ENCODE measurements at regions not wholly inside any gene's neighbourhood (a gene's known extent, or its start where the extent isn't known, plus 50 kb on each side); places are given as distances from the start of the nearest gene placed in this dataset.

DNA sequence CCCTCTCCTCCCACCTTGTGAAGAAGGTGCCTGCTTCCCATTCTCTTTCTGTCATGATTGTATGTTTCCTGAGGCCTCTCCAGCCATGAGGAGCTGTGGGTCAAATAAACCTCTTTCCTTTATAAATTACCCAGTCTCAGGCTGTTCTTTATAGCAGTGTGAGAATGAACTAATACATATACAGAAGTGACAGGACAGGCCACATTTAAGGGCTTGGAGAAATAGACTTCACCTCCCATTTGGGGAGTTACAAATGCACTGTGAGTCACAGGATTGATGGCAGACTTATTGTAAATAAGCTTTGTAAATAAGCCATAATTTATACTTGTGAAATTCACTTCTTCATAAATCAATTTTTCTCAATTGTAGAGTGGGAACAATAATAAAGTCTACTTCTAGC lies 543.3 kb downstream of the LRRIQ3 start:
- Mint-ChIP-seq H3K27me3 (no peaks in the 10 kb centered on the region), H3K9me3 (peaks cover 0 to 3% (median 0%) of the 10 kb centered on the region in 11 donors), H3K4me1 (no peaks in the 10 kb centered on the region), H3K36me3 (no peaks in the 10 kb centered on the region), H3K27ac (no peak overlapping the region), H3K4me3 (no peak overlapping the region)
- ChIA-PET CTCF (no interaction called here), POLR2A (no interaction called here)
- DNase-seq (no peak), ATAC-seq (no peak)
- Histone ChIP-seq H3K27me3 (ENCODE audit: control insufficient read depth in 2 of 2, insufficient read depth in 2 of 2, low read length in 2 of 2) (no peaks in the 10 kb centered on the region), H3K27ac (ENCODE audit: low read depth, low read length) (no peak overlapping the region), H3K36me3 (ENCODE audit: control insufficient read depth in 2 of 3, insufficient read depth in 3 of 3, low read length in 3 of 3) (no peaks in the 10 kb centered on the region), H3K4me1 (ENCODE audit: control insufficient read depth in 2 of 2, insufficient read depth in 2 of 2, low read length in 2 of 2) (no peaks in the 10 kb centered on the region), H3K4me3 (ENCODE audit: low read length) (no peak overlapping the region), H3K9me3 (ENCODE audit: control insufficient read depth in 2 of 3, low read length in 3 of 3) (no peaks in the 10 kb centered on the region)
- intact Hi-C loops (cut with micrococcal nuclease), result no loop called here

DNA sequence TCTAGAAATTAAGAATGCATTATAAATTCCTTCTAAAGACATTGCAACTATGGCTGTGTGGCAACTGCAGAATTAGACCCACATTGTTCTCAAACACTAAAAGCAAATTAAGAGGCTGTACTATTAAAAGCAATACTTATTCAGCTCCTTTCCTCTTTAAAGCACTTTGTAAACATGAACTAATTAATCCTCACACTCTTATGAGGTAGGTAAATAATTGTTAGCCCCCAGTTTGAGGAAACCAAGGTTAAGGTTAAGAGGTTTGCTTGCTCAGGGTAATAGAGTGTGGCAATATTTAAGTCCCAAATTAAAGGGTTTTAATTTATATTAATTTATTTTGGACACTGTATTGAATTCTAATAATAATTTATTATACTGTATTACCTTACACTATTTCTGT lies 553.8 kb downstream of the LRRIQ3 start:
- Histone ChIP-seq H3K36me3 (ENCODE audit: control insufficient read depth in 2 of 3, insufficient read depth in 3 of 3, low read length in 3 of 3) (no peaks in the 10 kb centered on the region), H3K27ac (ENCODE audit: low read depth, low read length) (no peak overlapping the region), H3K27me3 (ENCODE audit: control insufficient read depth in 2 of 2, insufficient read depth in 2 of 2, low read length in 2 of 2) (no peaks in the 10 kb centered on the region), H3K4me1 (ENCODE audit: control insufficient read depth in 2 of 2, insufficient read depth in 2 of 2, low read length in 2 of 2) (no peaks in the 10 kb centered on the region), H3K9me3 (ENCODE audit: control insufficient read depth in 2 of 3, low read length in 3 of 3) (no peaks in the 10 kb centered on the region), H3K4me3 (ENCODE audit: low read length) (no peak overlapping the region)
- DNase-seq (no peak), ATAC-seq (no peak)
- Mint-ChIP-seq H3K4me1 (no peaks in the 10 kb centered on the region), H3K9me3 (peaks cover 0 to 10% (median 0%) of the 10 kb centered on the region in 11 donors), H3K36me3 (no peaks in the 10 kb centered on the region), H3K4me3 (no peak overlapping the region), H3K27ac (no peak overlapping the region), H3K27me3 (no peaks in the 10 kb centered on the region)
- ChIA-PET POLR2A (no interaction called here), CTCF (no interaction called here)
- intact Hi-C loops (cut with micrococcal nuclease), result no loop called here

DNA sequence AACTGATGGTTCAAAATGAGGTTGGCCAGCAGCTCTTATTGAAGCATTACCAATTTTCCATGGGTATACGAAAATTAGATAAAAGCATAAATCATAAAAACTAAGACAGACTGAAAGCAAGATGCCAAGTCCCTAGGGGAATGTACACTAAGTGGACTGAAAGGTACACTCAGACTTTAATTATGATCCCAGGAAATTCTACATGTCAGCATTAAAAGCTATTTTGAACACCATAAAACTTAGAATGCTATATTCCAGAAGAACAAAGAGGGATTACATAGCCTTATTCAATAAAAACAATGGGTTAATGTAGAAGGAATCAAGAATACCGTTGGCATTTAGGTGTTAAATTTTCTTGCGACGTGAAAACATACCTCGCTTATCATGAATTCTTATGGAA lies 558.5 kb downstream of the LRRIQ3 start:
- Histone ChIP-seq H3K27ac (ENCODE audit: low read depth, low read length) (no peak overlapping the region), H3K4me1 (ENCODE audit: control insufficient read depth in 2 of 2, insufficient read depth in 2 of 2, low read length in 2 of 2) (no peaks in the 10 kb centered on the region), H3K27me3 (ENCODE audit: control insufficient read depth in 2 of 2, insufficient read depth in 2 of 2, low read length in 2 of 2) (no peaks in the 10 kb centered on the region), H3K4me3 (ENCODE audit: low read length) (no peak overlapping the region), H3K9me3 (ENCODE audit: control insufficient read depth in 2 of 3, low read length in 3 of 3) (no peaks in the 10 kb centered on the region), H3K36me3 (ENCODE audit: control insufficient read depth in 2 of 3, insufficient read depth in 3 of 3, low read length in 3 of 3) (no peaks in the 10 kb centered on the region)
- Mint-ChIP-seq H3K27me3 (no peaks in the 10 kb centered on the region), H3K4me3 (no peak overlapping the region), H3K27ac (no peak overlapping the region), H3K9me3 (peaks cover 0 to 15% (median 0%) of the 10 kb centered on the region in 11 donors), H3K36me3 (no peaks in the 10 kb centered on the region), H3K4me1 (no peaks in the 10 kb centered on the region)
- CTCF ChIA-PET, result no interaction called here
- POLR2A ChIA-PET, result no interaction called here
- intact Hi-C loops (cut with micrococcal nuclease), result no loop called here
- DNase-seq, result no peak
- no peak for ATAC-seq

DNA sequence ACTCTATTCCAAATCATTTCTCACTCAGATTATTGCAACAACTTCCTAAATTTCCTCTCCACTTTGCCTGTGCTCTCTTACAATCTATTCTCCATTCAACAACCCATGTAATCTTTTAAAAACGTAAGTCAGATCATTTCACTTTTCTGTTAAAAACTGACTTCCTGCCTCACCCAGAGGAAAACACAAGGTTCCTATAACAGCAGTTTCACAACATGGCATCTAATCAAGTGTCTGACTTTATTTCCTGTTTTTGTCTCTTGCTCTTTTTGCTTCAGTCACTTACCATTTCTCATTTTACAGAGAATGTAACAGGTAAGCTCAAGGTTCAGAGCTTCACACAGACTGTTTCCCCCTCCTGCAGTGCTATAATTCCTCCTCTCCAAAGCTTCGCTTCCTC lies 560.7 kb downstream of the LRRIQ3 start:
- Histone ChIP-seq H3K4me1 (ENCODE audit: control insufficient read depth in 2 of 2, insufficient read depth in 2 of 2, low read length in 2 of 2) (no peaks in the 10 kb centered on the region), H3K27me3 (ENCODE audit: control insufficient read depth in 2 of 2, insufficient read depth in 2 of 2, low read length in 2 of 2) (no peaks in the 10 kb centered on the region), H3K4me3 (ENCODE audit: low read length) (no peak overlapping the region), H3K27ac (ENCODE audit: low read depth, low read length) (no peak overlapping the region), H3K36me3 (ENCODE audit: control insufficient read depth in 2 of 3, insufficient read depth in 3 of 3, low read length in 3 of 3) (no peaks in the 10 kb centered on the region), H3K9me3 (ENCODE audit: control insufficient read depth in 2 of 3, low read length in 3 of 3) (no peaks in the 10 kb centered on the region)
- intact Hi-C loops (cut with micrococcal nuclease), result no loop called here
- Mint-ChIP-seq H3K27me3 (no peaks in the 10 kb centered on the region), H3K36me3 (no peaks in the 10 kb centered on the region), H3K4me3 (no peak overlapping the region), H3K4me1 (no peaks in the 10 kb centered on the region), H3K9me3 (peaks cover 0 to 32% (median 0%) of the 10 kb centered on the region in 11 donors), H3K27ac (no peak overlapping the region)
- POLR2A ChIA-PET, result no interaction called here
- ATAC-seq, result no peak
- DNase-seq, result no peak
- CTCF ChIA-PET, result no interaction called here

DNA sequence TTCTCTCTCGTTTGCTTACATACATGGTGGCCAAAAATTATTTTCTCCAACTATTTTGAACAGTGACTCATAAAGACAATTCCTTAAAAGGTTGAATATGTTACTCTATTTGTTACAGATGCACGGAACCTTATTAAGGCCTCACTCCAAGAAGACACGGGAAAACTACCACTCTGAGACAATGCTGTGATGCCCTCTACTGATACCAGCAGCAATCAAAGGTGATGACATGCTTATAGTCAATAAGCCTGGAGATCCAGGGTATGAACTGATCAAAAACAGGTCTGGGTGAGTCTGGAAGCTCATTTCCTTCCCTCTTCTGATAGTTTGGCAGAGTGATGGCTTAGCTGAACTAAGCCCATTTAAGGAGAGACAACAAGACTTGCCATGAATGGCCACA lies 563.0 kb downstream of the LRRIQ3 start:
- ChIA-PET POLR2A (no interaction called here), CTCF (no interaction called here)
- no peak overlapping the region for H3K27ac Mint-ChIP-seq

DNA sequence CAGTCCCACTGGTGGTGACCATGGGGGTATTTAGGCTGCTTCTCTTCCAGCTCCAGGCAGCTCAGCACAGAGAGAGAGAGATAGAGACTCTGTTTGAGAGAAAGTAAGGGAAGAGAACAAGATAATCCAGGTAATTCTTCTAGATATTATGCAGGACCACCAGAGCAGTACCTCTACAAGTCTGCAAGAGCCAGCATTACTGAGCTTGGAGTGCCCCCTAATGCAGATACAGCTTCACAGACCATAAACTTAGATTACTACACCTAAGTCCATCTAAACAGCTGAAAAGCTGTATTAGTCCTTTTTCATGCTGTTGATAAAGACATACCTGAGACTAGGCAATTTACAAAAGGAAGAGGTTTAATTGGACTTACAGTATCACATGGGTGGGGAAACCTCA lies 570.3 kb downstream of the LRRIQ3 start:
- intact Hi-C loops (cut with micrococcal nuclease), result no loop called here
- H3K36me3 Mint-ChIP-seq, result no peaks in the 10 kb centered on the region
- H3K27ac Mint-ChIP-seq, result no peak overlapping the region
- H3K9me3 Mint-ChIP-seq, result peaks cover 1 to 16% (median 6%) of the 10 kb centered on the region in 11 donors
- ChIA-PET CTCF (no interaction called here), POLR2A (no interaction called here)
- Histone ChIP-seq H3K4me3 (ENCODE audit: low read length) (no peak overlapping the region), H3K36me3 (ENCODE audit: control insufficient read depth in 2 of 3, insufficient read depth in 3 of 3, low read length in 3 of 3) (no peaks in the 10 kb centered on the region), H3K4me1 (ENCODE audit: control insufficient read depth in 2 of 2, insufficient read depth in 2 of 2, low read length in 2 of 2) (no peaks in the 10 kb centered on the region), H3K27me3 (ENCODE audit: control insufficient read depth in 2 of 2, insufficient read depth in 2 of 2, low read length in 2 of 2) (no peaks in the 10 kb centered on the region), H3K9me3 (ENCODE audit: control insufficient read depth in 2 of 3, low read length in 3 of 3) (no peaks in the 10 kb centered on the region), H3K27ac (ENCODE audit: low read depth, low read length) (no peak overlapping the region)
- no peaks in the 10 kb centered on the region for H3K4me1 Mint-ChIP-seq
- ATAC-seq (no peak), DNase-seq (no peak)
- peaks cover 0 to 7% (median 0%) of the 10 kb centered on the region in 5 donors for H3K27me3 Mint-ChIP-seq
- no peak overlapping the region for H3K4me3 Mint-ChIP-seq

More for the DNA sequence above, 563.0 kb downstream of the LRRIQ3 start:
- no peak for ATAC-seq
- DNase-seq, result no peak
- Mint-ChIP-seq H3K4me3 (no peak overlapping the region), H3K27me3 (no peaks in the 10 kb centered on the region), H3K9me3 (peaks cover 0 to 35% (median under 1%) of the 10 kb centered on the region in 11 donors), H3K4me1 (no peaks in the 10 kb centered on the region), H3K36me3 (no peaks in the 10 kb centered on the region)
- intact Hi-C loops (cut with micrococcal nuclease), result no loop called here
- Histone ChIP-seq H3K27me3 (ENCODE audit: control insufficient read depth in 2 of 2, insufficient read depth in 2 of 2, low read length in 2 of 2) (no peaks in the 10 kb centered on the region), H3K27ac (ENCODE audit: low read depth, low read length) (no peak overlapping the region), H3K36me3 (ENCODE audit: control insufficient read depth in 2 of 3, insufficient read depth in 3 of 3, low read length in 3 of 3) (no peaks in the 10 kb centered on the region), H3K4me1 (ENCODE audit: control insufficient read depth in 2 of 2, insufficient read depth in 2 of 2, low read length in 2 of 2) (no peaks in the 10 kb centered on the region), H3K9me3 (ENCODE audit: control insufficient read depth in 2 of 3, low read length in 3 of 3) (no peaks in the 10 kb centered on the region), H3K4me3 (ENCODE audit: low read length) (no peak overlapping the region)

DNA sequence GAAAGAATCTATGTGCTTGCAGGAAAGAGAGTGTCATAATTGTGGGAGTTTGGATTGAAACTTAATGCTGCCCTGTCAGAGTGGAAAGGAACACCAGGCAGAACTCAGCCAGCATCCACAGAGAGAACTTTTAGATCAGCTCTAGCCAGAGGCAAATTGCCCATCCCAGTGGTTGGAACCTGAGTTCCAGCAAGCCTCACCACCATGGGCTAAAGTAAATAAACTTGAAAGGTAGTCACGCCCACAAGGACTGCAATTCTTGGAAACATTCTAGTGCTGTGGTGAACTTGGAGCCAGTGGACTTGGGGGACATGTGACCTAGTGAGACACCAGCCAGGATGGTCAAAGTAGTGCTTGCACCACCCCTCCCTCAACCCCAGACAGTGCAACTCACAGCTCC lies 571.6 kb downstream of the LRRIQ3 start:
- intact Hi-C loops (cut with micrococcal nuclease), result no loop called here
- ChIA-PET POLR2A (no interaction called here), CTCF (no interaction called here)
- H3K4me3 Mint-ChIP-seq, result no peak overlapping the region
- DNase-seq, result no peak
- H3K4me1 Mint-ChIP-seq, result no peaks in the 10 kb centered on the region
- Histone ChIP-seq H3K4me3 (ENCODE audit: low read length) (no peak overlapping the region), H3K27me3 (ENCODE audit: control insufficient read depth in 2 of 2, insufficient read depth in 2 of 2, low read length in 2 of 2) (no peaks in the 10 kb centered on the region), H3K4me1 (ENCODE audit: control insufficient read depth in 2 of 2, insufficient read depth in 2 of 2, low read length in 2 of 2) (no peaks in the 10 kb centered on the region), H3K36me3 (ENCODE audit: control insufficient read depth in 2 of 3, insufficient read depth in 3 of 3, low read length in 3 of 3) (no peaks in the 10 kb centered on the region), H3K9me3 (ENCODE audit: control insufficient read depth in 2 of 3, low read length in 3 of 3) (no peaks in the 10 kb centered on the region), H3K27ac (ENCODE audit: low read depth, low read length) (no peak overlapping the region)
- H3K9me3 Mint-ChIP-seq, result peaks cover 1 to 14% (median 6%) of the 10 kb centered on the region in 11 donors
- no peak overlapping the region for H3K27ac Mint-ChIP-seq
- ATAC-seq, result no peak
- no peaks in the 10 kb centered on the region for H3K36me3 Mint-ChIP-seq
- peaks cover 0 to 7% (median 0%) of the 10 kb centered on the region in 5 donors for H3K27me3 Mint-ChIP-seq
